Left ventricle myocardium superior (tissue), 1 donor: ENCODE measurements at regions not wholly inside any gene's neighbourhood (a gene's known extent, or its start where the extent isn't known, plus 50 kb on each side); places are given as distances from the start of the nearest gene placed in this dataset.

Experiments used
- ATAC-seq: fragments of 200-7000 bp; cut with Tn5 transposase; one replicate; pipeline ENCODE4 v1.9.1; 2020; ENCODE audit warnings: mild to moderate bottlenecking, moderate library complexity
- DNase-seq: peaks from one replicate; pipeline ENCODE4 v3.0.0-alpha.2; 2020
- intact Hi-C: fragments of 100-400 bp; cut with micrococcal nuclease; formaldehyde crosslinking; loops from one replicate; pipeline ENCODE4 v1.11.0; 2022
- donor health status: DM: no; HTN: yes; CAD: no; lungs with severe emphysema.

- no peak for ATAC-seq
These were observed 50.0 kb upstream of the CLCN4 start for GRCh38 chrX:10106806-10107205.

More at GRCh38 chrX:10106806-10107205, 50.0 kb upstream of the CLCN4 start:
- intact Hi-C loops, result no loop called here
- DNase-seq, result no peak
